Spleen (tissue), 7 donors: ENCODE measurements at regions not wholly inside any gene's neighbourhood (a gene's known extent, or its start where the extent isn't known, plus 50 kb on each side); places are given as distances from the start of the nearest gene placed in this dataset.

Source experiments
- POLR2A ChIP-seq, 3 donors: fragments of 450-650 bp; IDR thresholded peaks; one replicate each; pipeline ENCODE4 v1.5.1; 2017; ENCODE audit warnings: antibody characterized with exemption in 3 of 3, mild to moderate bottlenecking in 1 of 3
- POLR2AphosphoS5 ChIP-seq, 3 donors: sonication (generic); formaldehyde crosslinking; IDR thresholded peaks; one replicate each; pipeline ENCODE4 v1.5.1; 2017; ENCODE audit warnings: antibody characterized with exemption in 3 of 3
- TF ChIP-seq, protein P1 (sequence below), 11 experiments: fragments of 200-600 bp in 7 of 11; fragments of 450-650 bp in 4 of 11; sonication (generic) in 4 of 11; IDR thresholded peaks in 8 of 11; conservative IDR thresholded peaks in 3 of 11; 1 replicate in 7 of 11; 2 replicates in 4 of 11; pipeline versions ENCODE4 v1.4.0 to v1.8.0; 2016 to 2021; ENCODE audit warnings: antibody characterized with exemption in 11 of 11, inconsistent platforms in 4 of 11, mild to moderate bottlenecking in 1 of 11
- donor health status: DM: no; HTN: no; CAD: no; lungs with moderate emphysema.
- donor health status: DM: no; HTN: no; CAD: no.
- donor health status: DM: no; HTN: no; CAD: no.

DNA sequence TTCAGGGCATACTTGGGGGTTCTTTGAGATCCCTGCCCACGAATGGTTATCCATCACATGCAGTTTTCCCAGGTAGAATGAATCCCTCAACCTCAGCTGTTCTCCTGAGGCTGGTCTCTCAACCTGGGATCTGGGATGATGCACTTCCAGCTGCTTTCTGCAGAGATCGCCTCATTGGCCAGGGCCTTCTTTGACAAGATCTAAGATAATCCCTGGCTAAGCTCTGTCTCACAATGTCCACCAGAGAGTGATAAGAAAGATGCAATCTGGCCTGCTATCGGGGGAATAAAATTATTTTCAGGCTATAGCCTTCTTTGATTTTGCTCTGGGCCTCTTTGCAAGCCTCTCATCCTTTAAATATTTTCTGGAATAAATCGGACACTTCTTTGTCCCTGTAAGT lies 1021.1 kb downstream of the EFNB2 start:
- TF ChIP-seq POLR2AphosphoS5 (IDR thresholded peaks at IDR 0.05) (no peak), POLR2A (IDR thresholded peaks at IDR 0.05) (no peak)
- TF ChIP-seq, protein P1, sequence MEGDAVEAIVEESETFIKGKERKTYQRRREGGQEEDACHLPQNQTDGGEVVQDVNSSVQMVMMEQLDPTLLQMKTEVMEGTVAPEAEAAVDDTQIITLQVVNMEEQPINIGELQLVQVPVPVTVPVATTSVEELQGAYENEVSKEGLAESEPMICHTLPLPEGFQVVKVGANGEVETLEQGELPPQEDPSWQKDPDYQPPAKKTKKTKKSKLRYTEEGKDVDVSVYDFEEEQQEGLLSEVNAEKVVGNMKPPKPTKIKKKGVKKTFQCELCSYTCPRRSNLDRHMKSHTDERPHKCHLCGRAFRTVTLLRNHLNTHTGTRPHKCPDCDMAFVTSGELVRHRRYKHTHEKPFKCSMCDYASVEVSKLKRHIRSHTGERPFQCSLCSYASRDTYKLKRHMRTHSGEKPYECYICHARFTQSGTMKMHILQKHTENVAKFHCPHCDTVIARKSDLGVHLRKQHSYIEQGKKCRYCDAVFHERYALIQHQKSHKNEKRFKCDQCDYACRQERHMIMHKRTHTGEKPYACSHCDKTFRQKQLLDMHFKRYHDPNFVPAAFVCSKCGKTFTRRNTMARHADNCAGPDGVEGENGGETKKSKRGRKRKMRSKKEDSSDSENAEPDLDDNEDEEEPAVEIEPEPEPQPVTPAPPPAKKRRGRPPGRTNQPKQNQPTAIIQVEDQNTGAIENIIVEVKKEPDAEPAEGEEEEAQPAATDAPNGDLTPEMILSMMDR (IDR thresholded peaks at IDR 0.05 in 8 of 11, conservative IDR thresholded peaks at IDR 0.05 in 3 of 11), result no peak
